22Rv1 (cell line): ENCODE measurements at regions not wholly inside any gene's neighbourhood (a gene's known extent, or its start where the extent isn't known, plus 50 kb on each side); places are given as distances from the start of the nearest gene placed in this dataset.

Source experiments
- CTCF ChIP-seq: fragments of 450-650 bp; IDR thresholded peaks from 2 replicates; pipeline ENCODE4 v1.5.1; 2017; ENCODE audit warnings: mild to moderate bottlenecking
- ZFX ChIP-seq: fragments of 450-650 bp; IDR thresholded peaks from 2 replicates; pipeline ENCODE4 v1.6.1; 2017; ENCODE audit warnings: antibody characterized with exemption, borderline replicate concordance

- no peak for TF ChIP-seq CTCF
- TF ChIP-seq ZFX = no peak
These were observed 1257.2 kb downstream of the ADGRL3 start for GRCh38 chr4:62457356-62457755.
